WERI-Rb-1 (cell line): ENCODE measurements at regions not wholly inside any gene's neighbourhood (a gene's known extent, or its start where the extent isn't known, plus 50 kb on each side); places are given as distances from the start of the nearest gene placed in this dataset.

ENCODE experiments used
- DNase-seq: peaks from one replicate; pipeline ENCODE4 v3.0.0-alpha.2; 2020
- H3K27ac ChIP-seq: fragments of 250-450 bp; sonication (Bioruptor Pico); 2 replicates; pipeline ENCODE4 v1.5.1; 2020; ENCODE audit warnings: mild to moderate bottlenecking, moderate library complexity
- H3K27me3 ChIP-seq: fragments of 250-450 bp; sonication (Bioruptor Pico); 2 replicates; pipeline ENCODE4 v1.5.1; 2021; ENCODE audit warnings: mild to moderate bottlenecking, low read depth, moderate library complexity; ENCODE audit not compliant: insufficient read depth, severe bottlenecking
- H3K36me3 ChIP-seq: fragments of 250-450 bp; sonication (Bioruptor Pico); 2 replicates; pipeline ENCODE4 v1.5.1; 2020; ENCODE audit warnings: mild to moderate bottlenecking, moderate library complexity
- H3K4me3 ChIP-seq: 2 replicates; pipeline ENCODE4 v1.5.1; 2011; ENCODE audit warnings: low read depth, mild to moderate bottlenecking, control low read depth, low read length
- H3K9me3 ChIP-seq: fragments of 250-450 bp; sonication (Bioruptor Pico); 2 replicates; pipeline ENCODE4 v1.5.1; 2021; ENCODE audit warnings: mild to moderate bottlenecking, moderate library complexity; ENCODE audit not compliant: severe bottlenecking
- TF ChIP-seq, protein P1 (sequence below): IDR thresholded peaks from 2 replicates; pipeline ENCODE4 v1.5.1; 2011; ENCODE audit warnings: low read depth, mild to moderate bottlenecking, control low read depth, inconsistent platforms, low read length

DNA sequence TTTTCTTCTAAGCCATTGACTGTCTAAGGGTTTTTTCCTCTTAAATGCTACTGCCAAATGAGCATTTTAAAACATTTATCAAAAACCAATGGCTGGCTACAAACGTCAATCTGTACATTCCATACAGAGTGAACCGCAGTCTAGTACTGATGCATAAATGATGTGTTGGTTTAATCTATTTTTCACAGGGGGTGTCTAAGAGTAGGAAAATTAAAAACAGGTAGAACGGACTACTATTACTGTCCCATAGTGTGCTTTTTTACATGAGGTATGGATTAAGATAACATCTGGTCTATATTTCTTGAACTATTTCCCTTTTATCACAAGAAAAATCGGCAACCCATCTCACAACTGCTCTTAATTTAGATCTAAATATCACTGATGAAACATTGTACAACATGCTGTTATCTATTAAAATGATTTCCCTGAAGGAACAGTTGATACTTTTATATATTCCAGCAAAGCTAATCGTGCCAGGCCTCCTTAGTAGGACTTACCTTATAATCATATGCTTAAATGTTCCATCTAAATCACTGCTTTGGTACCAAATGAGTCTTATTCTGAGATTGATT is 172.9 kb upstream of the CDKN3 start:
- H3K36me3 ChIP-seq = no peaks in the 10 kb centered on the region
- TF ChIP-seq, protein P1, sequence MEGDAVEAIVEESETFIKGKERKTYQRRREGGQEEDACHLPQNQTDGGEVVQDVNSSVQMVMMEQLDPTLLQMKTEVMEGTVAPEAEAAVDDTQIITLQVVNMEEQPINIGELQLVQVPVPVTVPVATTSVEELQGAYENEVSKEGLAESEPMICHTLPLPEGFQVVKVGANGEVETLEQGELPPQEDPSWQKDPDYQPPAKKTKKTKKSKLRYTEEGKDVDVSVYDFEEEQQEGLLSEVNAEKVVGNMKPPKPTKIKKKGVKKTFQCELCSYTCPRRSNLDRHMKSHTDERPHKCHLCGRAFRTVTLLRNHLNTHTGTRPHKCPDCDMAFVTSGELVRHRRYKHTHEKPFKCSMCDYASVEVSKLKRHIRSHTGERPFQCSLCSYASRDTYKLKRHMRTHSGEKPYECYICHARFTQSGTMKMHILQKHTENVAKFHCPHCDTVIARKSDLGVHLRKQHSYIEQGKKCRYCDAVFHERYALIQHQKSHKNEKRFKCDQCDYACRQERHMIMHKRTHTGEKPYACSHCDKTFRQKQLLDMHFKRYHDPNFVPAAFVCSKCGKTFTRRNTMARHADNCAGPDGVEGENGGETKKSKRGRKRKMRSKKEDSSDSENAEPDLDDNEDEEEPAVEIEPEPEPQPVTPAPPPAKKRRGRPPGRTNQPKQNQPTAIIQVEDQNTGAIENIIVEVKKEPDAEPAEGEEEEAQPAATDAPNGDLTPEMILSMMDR = no peak
- no peak for DNase-seq
- H3K4me3 ChIP-seq = no peak overlapping the region
- no peaks in the 10 kb centered on the region for H3K9me3 ChIP-seq
- H3K27me3 ChIP-seq = peaks cover 76% of the 10 kb centered on the region
- H3K27ac ChIP-seq = no peak overlapping the region

DNA sequence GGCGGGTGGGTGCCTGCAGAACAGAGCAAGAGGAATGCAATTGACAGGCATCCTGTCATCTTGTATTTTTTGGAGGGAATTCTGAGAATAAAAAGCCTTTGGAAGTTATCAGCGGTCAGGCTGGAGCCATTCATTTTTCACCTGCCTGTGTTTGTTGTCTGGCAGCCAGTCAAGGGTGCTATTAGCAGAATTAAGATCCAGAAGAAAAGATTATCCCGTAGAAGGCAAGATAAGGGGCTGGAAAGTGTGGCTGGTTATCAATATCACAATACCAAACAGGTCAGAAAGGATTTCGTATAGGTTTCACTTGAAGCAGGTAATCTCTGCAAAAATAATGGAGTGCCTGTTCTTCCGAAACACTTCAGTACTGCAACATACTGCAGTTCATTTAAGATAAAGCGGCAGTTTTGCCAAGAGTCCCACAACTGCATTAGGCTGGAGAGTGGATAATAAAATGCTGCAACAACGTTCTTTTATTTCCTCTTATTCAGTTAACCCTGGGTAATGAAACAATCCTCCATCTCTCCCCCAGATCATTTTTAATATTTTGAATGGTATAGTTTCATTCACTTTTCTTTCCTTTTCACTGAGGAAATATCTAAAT is 171.2 kb upstream of the CDKN3 start:
- Histone ChIP-seq H3K27me3 (peaks cover 70% of the 10 kb centered on the region), H3K36me3 (no peaks in the 10 kb centered on the region), H3K27ac (no peak overlapping the region), H3K9me3 (no peaks in the 10 kb centered on the region), H3K4me3 (no peak overlapping the region)
- no peak for DNase-seq
- TF ChIP-seq, protein P1 = no peak

DNA sequence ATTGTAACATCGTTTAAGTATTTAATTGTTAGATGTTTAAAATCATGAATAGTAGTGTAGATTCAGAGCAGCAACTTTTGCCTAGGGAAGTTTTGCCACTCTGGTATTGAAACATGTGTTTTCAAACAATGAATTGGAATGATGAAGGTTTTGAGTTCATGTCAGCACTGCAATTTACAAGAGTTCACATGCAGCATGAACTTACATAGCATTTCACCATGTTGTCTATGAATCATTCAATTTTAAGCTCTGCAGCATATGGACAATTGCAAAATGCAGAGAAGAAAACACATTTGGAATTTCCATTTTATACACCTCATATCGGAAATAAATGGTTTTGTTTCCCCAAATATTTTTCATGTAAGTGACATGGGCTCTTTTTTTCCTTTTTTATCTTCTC is 170.7 kb upstream of the CDKN3 start:
- H3K27ac ChIP-seq = no peak overlapping the region
- peaks cover 67% of the 10 kb centered on the region for H3K27me3 ChIP-seq
- DNase-seq = no peak
- H3K4me3 ChIP-seq = no peak overlapping the region
- TF ChIP-seq, protein P1 = no peak
- H3K36me3 ChIP-seq = no peaks in the 10 kb centered on the region
- no peaks in the 10 kb centered on the region for H3K9me3 ChIP-seq

DNA sequence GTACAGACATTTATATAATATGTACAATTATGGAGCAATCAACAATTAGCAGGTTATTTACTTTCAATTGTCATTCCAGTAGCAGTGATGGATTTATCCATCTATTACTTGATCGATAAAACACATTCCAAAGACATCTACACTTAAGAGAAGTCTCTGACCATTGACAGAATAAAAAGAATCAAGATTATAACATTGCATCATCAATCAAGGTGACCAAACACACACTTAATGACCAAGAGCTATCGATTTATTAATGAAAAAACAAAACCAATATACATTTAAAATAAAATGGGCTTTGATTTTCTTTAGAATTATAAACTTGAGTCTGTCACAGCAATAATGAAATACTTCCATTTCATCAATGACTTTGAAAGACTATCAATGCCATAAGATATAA is 170.2 kb upstream of the CDKN3 start:
- no peak for DNase-seq
- no peaks in the 10 kb centered on the region for H3K9me3 ChIP-seq
- H3K27me3 ChIP-seq = peaks cover 66% of the 10 kb centered on the region
- no peak overlapping the region for H3K4me3 ChIP-seq
- H3K36me3 ChIP-seq = no peaks in the 10 kb centered on the region
- TF ChIP-seq, protein P1 = no peak
- H3K27ac ChIP-seq = no peak overlapping the region

DNA sequence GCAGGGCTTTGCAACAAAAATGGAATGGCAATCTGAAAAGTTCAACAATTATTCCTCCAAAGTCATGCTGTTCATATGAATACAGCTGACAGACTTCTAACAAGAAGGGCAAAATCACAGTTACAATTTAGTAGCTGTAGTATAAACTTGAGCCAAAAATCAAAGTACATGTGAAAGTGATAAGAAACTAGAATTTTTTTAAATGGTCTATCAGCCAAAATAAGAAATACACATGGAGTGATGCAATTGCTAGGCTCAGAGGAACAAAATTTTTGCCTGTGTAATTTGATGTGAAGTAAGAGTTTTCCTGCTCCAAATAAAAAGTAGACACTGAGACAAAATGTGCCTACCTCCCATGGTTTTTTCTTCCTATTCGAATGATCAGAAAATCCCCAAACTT is 167.7 kb upstream of the CDKN3 start:
- H3K36me3 ChIP-seq = no peaks in the 10 kb centered on the region
- H3K9me3 ChIP-seq = peaks cover 3% of the 10 kb centered on the region
- TF ChIP-seq, protein P1 = no peak
- H3K4me3 ChIP-seq = no peak overlapping the region
- H3K27ac ChIP-seq = no peak overlapping the region
- H3K27me3 ChIP-seq = peaks cover 59% of the 10 kb centered on the region
- DNase-seq = no peak

DNA sequence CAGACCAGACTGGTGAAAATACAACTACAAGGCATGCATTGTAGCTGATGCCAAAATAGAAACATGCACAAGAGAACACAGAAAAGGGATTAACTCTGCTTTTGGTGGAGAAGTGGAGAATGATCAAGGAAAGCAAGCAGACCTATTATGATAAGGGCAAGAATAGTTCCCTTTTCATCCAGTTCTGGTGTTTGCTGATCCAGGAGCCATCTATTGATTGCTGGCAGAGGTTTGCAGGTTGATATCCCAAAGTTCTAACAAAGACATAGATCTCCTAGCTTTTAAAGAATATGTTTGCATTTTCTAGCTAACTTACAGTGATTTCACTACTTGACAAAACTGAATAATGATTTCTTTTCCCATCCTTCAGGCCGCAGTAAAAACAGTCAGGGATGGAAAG is 166.2 kb upstream of the CDKN3 start:
- Histone ChIP-seq H3K36me3 (no peaks in the 10 kb centered on the region), H3K9me3 (peaks cover 3% of the 10 kb centered on the region), H3K4me3 (no peak overlapping the region), H3K27me3 (peaks cover 63% of the 10 kb centered on the region), H3K27ac (no peak overlapping the region)
- TF ChIP-seq, protein P1 = no peak
- DNase-seq = no peak
